AG04450 (cell line): ENCODE measurements at regions not wholly inside any gene's neighbourhood (a gene's known extent, or its start where the extent isn't known, plus 50 kb on each side); places are given as distances from the start of the nearest gene placed in this dataset.
"Not testable (repeated sequence)": the region's sequence is repeated elsewhere in the genome, so short reads cannot be mapped to it uniquely, and the experiment has no call there.

Experiments
- CTCF ChIA-PET: fragments of 300-600, 350-600 bp; formaldehyde crosslinking; extraction: SDS; loops from one replicate; lab custom pipeline; 2022; ENCODE audit warnings: antibody characterized with exemption, inconsistent platforms; lab: Charles Lee
- POLR2A ChIA-PET: fragments of 350-600 bp; formaldehyde crosslinking; extraction: SDS; loops from one replicate; lab custom pipeline; 2021; ENCODE audit warnings: antibody characterized with exemption, inconsistent platforms; lab: Yijun Ruan, JAX
- DNase-seq: peaks from one replicate; pipeline ENCODE4 v3.0.0-alpha.2; 2011; ENCODE audit warnings: low read depth, low spot score
- H3K27ac ChIP-seq: one replicate; pipeline ENCODE4 v1.5.1; 2012; ENCODE audit warnings: low read depth, low read length, control low read depth
- H3K27me3 ChIP-seq: one replicate; pipeline ENCODE4 v1.6.0; 2012; ENCODE audit warnings: low read length; ENCODE audit not compliant: control insufficient read depth, insufficient read depth
- H3K4me3 ChIP-seq: 2 replicates; pipeline ENCODE4 v1.5.1; 2011; ENCODE audit warnings: mild to moderate bottlenecking, low read depth, low read length, control low read depth
- H3K9me3 ChIP-seq: 2 replicates; pipeline ENCODE4 v1.5.1; 2012; ENCODE audit warnings: low read length; ENCODE audit not compliant: control insufficient read depth, insufficient read depth
- CTCF ChIP-seq: IDR thresholded peaks from 2 replicates; pipeline ENCODE4 v1.5.1; 2011; ENCODE audit warnings: low read depth, low read length, control low read depth, inconsistent platforms

GRCh38 chr2:56583796-56584315 is 400.1 kb downstream of the CCDC85A start:
- H3K9me3 ChIP-seq = no peaks in the 10 kb centered on the region
- H3K27ac ChIP-seq = no peak overlapping the region
- ChIA-PET POLR2A (no interaction called here), CTCF (no interaction called here)
- DNase-seq = no peak
- no peak for TF ChIP-seq CTCF
- H3K27me3 ChIP-seq = no peaks in the 10 kb centered on the region
- H3K4me3 ChIP-seq = no peak overlapping the region

- POLR2A ChIA-PET = no interaction called here
- TF ChIP-seq CTCF = no peak
Observed at GRCh38 chr2:56587456-56587855, 403.7 kb downstream of the CCDC85A start.

GRCh38 chr2:56589194-56589593 is 405.4 kb downstream of the CCDC85A start:
- no peak for TF ChIP-seq CTCF
- ChIA-PET CTCF (no interaction called here), POLR2A (no interaction called here)
- DNase-seq = no peak
- Histone ChIP-seq H3K27ac (no peak overlapping the region), H3K9me3 (peaks cover 3% of the 10 kb centered on the region; the same call in 1 of the 2 replicates), H3K27me3 (no peaks in the 10 kb centered on the region), H3K4me3 (no peak overlapping the region)

More at GRCh38 chr2:56587456-56587855, 403.7 kb downstream of the CCDC85A start:
- Histone ChIP-seq H3K9me3 (peaks cover 3% of the 10 kb centered on the region; the same call in 1 of the 2 replicates), H3K4me3 (no peak overlapping the region), H3K27ac (no peak overlapping the region), H3K27me3 (no peaks in the 10 kb centered on the region)
- no peak for DNase-seq
- CTCF ChIA-PET = no interaction called here

GRCh38 chr2:56589835-56590234 is 406.0 kb downstream of the CCDC85A start:
- DNase-seq = no peak
- no peak for TF ChIP-seq CTCF
- Histone ChIP-seq H3K4me3 (no peak overlapping the region), H3K9me3 (peaks cover 3% of the 10 kb centered on the region; the same call in 1 of the 2 replicates), H3K27ac (no peak overlapping the region), H3K27me3 (no peaks in the 10 kb centered on the region)
- POLR2A ChIA-PET = no interaction called here
- CTCF ChIA-PET = no interaction called here

GRCh38 chr2:56590611-56591010 is 406.8 kb downstream of the CCDC85A start:
- no peak for DNase-seq
- Histone ChIP-seq H3K4me3 (no peak overlapping the region), H3K27me3 (no peaks in the 10 kb centered on the region), H3K27ac (no peak overlapping the region), H3K9me3 (peaks cover 3% of the 10 kb centered on the region; the same call in 1 of the 2 replicates)
- no peak for TF ChIP-seq CTCF
- ChIA-PET CTCF (no interaction called here), POLR2A (no interaction called here)

GRCh38 chr2:56606086-56606485 is 422.3 kb downstream of the CCDC85A start:
- POLR2A ChIA-PET, H3K27me3 ChIP-seq, CTCF ChIA-PET, DNase-seq, H3K4me3 ChIP-seq, H3K27ac ChIP-seq: not testable (repeated sequence)
- peaks cover 12% of the 10 kb centered on the region for H3K9me3 ChIP-seq
